ENCODE measurements at regions not wholly inside any gene's neighbourhood (a gene's known extent, or its start where the extent isn't known, plus 50 kb on each side); places are given as distances from the start of the nearest gene placed in this dataset.
"Not testable (repeated sequence)": the region's sequence is repeated elsewhere in the genome, so short reads cannot be mapped to it uniquely, and the experiment has no call there.

DNA sequence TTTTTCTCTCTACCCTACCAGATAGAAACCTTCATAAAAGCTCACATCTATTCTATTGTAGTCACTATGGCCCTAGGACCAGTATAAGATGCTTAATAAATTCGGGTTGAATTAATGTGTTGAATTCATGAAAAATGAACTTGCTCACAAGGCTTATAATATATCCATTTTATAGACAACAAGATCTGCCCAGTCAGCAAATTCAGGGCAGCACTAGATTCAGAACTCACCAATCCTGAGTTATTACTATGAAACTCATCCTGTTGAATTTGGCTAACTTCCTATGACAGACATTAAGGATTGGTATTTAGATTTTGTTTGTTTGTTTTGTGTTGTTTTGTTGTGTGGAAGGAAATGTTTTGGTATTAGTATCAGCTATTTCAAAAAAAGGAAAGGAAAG lies 143.6 kb upstream of the CCNG1 start:
- intact Hi-C loops (cut with DNase I), result no loop called here

DNA sequence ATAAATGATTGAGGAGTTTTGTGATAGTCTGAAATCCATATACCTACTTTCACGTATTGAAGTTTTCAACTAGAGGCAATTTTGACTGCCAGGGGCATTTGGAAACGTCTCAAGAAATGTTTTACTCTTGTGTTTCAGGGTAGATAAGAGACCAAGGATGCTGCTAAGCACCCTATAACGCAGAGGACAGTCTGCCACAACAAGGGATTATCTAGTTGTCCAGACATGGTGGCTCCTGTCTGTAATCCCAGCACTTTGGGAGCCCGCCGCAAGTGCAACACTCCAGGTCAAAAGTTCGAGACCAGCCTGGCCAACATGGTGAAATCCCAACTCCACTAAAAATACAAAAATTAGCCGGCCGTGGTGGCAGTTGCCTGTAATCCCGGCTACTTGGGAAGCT lies 133.7 kb upstream of the CCNG1 start:
- intact Hi-C loops (cut with DNase I), result no loop called here
- DNase-seq (ENCODE audit: low spot score), result no peak

More for the DNA sequence above, 143.6 kb upstream of the CCNG1 start:
- DNase-seq (ENCODE audit: low spot score), result no peak

GRCh38 chr5:163305655-163306054 lies 131.7 kb upstream of the CCNG1 start:
- intact Hi-C loops (cut with DNase I), result no loop called here
- no peak for DNase-seq (ENCODE audit: low spot score)

DNA sequence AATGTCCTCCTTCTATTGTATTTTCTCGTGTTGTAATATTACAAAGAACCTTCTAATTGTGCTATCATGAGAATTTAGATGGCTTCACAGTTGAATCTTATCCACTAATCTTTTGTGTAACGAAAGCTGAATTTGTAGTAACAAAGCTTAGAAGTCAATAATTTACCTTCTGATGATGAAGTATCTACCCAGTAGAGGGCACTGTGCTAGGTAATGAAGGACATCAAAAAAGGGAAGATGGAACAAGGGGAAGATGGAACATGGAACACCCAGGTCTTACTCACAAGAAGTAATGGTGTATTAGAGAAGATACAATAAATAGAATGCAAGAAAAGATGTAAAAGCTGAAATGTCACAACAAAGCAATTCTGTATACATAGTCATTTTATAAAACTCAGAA lies 131.0 kb upstream of the CCNG1 start:
- intact Hi-C loops (cut with DNase I), result no loop called here
- no peak for DNase-seq (ENCODE audit: low spot score)

- intact Hi-C loops (cut with DNase I), result no loop called here
- no peak for DNase-seq (ENCODE audit: low spot score)
Observed at GRCh38 chr5:163309914-163310313, 127.5 kb upstream of the CCNG1 start.

DNA sequence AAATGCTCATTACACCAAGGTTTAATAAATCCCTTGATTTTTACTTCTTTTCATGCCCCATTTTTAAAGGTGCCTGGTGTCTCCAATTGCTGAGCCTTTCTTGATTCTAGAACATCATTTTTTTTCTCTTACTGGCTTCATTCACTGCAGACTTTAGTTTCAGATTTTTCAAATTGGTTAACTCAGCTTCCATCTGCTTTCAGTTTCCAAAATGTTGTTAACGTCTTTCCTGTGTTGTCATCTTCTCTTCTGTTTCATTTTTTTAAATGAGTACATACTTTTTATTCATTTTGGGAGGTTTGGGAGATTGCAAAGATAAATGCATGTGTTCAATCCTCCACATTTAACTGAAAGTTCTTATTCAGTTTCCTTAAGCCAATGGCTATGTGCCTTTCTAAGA lies 126.4 kb upstream of the CCNG1 start:
- no peak for DNase-seq (ENCODE audit: low spot score)
- intact Hi-C loops (cut with DNase I), result no loop called here

- intact Hi-C loops (cut with DNase I), result no loop called here
- no peak for DNase-seq (ENCODE audit: low spot score)
Observed at GRCh38 chr5:163312598-163312997, 124.8 kb upstream of the CCNG1 start.

GRCh38 chr5:163313049-163313448 lies 124.3 kb upstream of the CCNG1 start:
- intact Hi-C loops (cut with DNase I); DNase-seq (ENCODE audit: low spot score): not testable (repeated sequence)

DNA sequence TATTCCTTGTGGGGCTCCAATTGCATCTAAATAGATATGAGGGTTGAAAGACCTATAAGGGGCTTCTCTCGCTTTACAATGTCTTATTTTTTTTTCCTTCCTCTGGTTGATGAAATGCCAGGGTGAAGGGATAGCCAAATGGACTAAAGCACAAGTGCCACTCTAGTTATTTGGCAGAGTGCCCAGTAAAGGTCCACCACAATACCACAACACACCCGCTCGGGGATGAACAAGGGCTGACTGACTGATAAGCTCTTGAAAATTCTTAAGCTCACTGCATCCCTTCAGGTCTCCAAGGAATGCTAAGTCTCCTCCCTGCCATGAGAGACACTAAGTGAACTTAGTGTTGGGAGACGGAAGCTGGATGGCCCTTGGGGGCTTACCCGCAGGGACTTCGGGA lies 121.0 kb upstream of the CCNG1 start:
- intact Hi-C loops (cut with DNase I); DNase-seq (ENCODE audit: low spot score): not testable (repeated sequence)

DNA sequence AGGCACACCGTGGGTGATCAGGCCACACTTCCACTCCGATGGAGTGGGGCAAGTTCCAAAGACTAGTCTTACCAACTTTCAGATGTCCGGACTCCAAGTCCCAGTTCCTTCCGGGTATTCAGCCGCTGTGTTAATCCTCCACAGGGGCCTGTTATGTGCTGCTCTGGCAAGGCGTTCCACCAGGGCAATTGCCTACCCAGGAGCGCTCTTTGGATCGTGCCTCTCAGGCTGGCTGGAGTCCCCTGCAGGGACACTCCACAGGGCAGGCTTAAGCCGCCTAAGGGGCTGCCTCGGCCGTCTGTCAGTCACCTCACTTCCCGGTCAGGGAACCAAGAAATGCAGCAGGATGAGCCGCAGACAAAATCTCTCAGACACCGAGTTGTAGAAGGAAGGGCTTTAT lies 118.7 kb upstream of the CCNG1 start:
- intact Hi-C loops (cut with DNase I), result no loop called here
- no peak for DNase-seq (ENCODE audit: low spot score)

DNA sequence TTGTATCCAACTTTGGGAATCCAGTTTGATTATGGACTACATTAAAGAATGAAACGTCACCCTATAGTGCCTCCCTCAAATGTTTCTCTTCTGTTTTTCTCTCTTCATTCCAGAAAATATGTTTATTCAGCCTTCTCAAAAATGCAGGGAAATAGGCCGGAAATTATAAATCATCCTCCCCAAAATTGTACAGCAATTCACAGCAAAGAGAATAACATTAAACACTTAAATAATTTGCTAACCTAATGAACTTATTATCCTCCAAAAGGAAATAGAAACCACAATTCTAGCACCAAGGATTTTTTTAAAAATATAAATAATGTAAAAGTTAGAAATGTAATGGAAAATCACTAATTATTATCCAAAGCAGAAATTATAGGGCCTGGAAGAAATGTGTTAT lies 115.9 kb upstream of the CCNG1 start:
- intact Hi-C loops (cut with DNase I), result no loop called here

GRCh38 chr5:163330723-163331668 lies 106.4 kb upstream of the CCNG1 start:
- intact Hi-C loops (cut with DNase I), result no loop called here
- DNase-seq (ENCODE audit: low spot score), result no peak

More for the DNA sequence above, 115.9 kb upstream of the CCNG1 start:
- no peak for DNase-seq (ENCODE audit: low spot score)

GRCh38 chr5:163336074-163336473 lies 101.3 kb upstream of the CCNG1 start:
- intact Hi-C loops (cut with DNase I), result loop anchor here in 1 of 2 donors (5.0 kb wide), 1 partner anchor 1891 kb away; no protein-coding TSS in a partner anchor

GRCh38 chr5:163339148-163339547 lies 98.2 kb upstream of the CCNG1 start:
- no peak for DNase-seq (ENCODE audit: low spot score)
- intact Hi-C loops (cut with DNase I), result loop anchor here in 1 of 2 donors (5.0 kb wide), 1 partner anchor 1888 kb away; no protein-coding TSS in a partner anchor

More at GRCh38 chr5:163336074-163336473, 101.3 kb upstream of the CCNG1 start:
- not testable (repeated sequence) for DNase-seq (ENCODE audit: low spot score)

DNA sequence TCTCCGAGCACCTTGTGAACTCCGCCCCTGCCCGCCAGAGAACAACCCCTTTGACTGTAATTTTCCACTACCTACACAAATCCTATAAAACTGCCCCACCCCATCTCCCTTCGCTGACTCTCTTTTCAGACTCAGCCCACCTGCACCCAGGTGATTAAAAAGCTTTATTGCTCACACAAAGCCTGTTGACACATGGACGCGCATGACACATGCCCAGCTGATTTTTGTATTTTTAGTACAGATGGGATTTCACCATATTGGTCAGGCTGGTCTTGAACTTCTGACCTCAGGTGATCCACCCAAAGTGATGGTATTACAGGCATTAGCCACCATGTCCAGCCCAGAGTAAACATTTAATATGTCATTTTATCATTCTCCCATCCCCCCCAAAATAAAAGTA lies 97.0 kb upstream of the CCNG1 start:
- intact Hi-C loops (cut with DNase I); DNase-seq (ENCODE audit: low spot score): not testable (repeated sequence)

GRCh38 chr5:163342306-163342705 lies 95.1 kb upstream of the CCNG1 start:
- no peak for DNase-seq (ENCODE audit: low spot score)
- intact Hi-C loops (cut with DNase I), result no loop called here

DNA sequence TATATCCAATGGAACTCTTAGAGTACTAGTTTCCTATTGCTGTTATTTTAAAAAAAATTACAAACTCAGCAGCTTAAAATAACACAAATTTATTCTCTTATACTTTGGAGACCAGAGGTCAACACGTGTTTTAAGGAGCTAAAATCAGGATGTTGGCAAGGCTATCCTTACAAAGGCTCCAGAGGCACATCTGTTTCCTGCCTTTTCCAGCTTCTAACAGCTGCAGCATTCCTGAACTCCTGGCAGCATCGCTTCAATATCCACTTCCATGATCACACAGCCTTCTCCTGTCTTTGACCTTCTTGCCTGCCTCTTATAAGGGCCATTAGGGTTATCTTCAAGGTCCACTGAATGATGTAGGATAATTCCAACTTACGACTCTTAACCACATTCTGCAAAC lies 92.2 kb upstream of the CCNG1 start:
- no peak for DNase-seq (ENCODE audit: low spot score)
- intact Hi-C loops (cut with DNase I), result no loop called here

DNA sequence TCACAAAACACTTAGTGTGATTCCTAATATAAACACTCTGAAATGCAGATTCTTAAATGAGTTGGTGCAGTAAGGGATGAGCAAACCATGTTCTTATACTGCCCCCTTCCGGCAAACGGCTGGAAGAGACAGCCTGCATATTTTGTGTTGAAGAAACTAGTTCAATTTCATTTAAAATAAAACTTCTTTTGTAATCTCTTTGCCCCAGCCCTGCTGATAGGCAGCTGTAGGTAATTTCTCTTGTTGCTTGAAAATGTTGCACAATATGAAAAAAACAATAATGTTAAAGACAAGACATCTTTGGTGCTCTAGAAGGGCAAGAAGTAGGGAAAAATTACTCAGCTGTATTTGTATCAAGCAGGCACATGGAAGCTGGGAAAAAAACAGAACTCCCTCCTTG lies 89.7 kb upstream of the CCNG1 start:
- intact Hi-C loops (cut with DNase I), result no loop called here

GRCh38 chr5:163350083-163350482 lies 87.3 kb upstream of the CCNG1 start:
- intact Hi-C loops (cut with DNase I), result no loop called here
- no peak for DNase-seq (ENCODE audit: low spot score)

More for the DNA sequence above, 89.7 kb upstream of the CCNG1 start:
- DNase-seq (ENCODE audit: low spot score), result no peak

DNA sequence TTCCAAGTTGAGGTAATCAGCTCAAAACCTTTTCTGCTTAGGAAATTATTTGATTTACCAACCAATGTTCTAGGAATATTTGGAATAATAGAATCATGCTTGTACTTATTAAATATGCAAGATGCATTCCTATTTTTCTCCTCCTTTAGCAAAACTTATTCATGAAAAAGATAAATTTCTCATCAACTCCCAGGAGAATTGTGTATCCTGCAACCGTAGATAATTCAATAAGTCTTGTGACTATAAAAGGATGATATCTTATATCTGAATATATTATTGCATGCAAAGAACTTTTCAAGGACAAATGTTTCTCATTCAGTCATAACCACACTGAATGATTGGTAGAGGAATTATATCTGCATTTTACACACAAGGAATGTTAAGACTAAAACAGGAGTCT lies 84.9 kb upstream of the CCNG1 start:
- no peak for DNase-seq (ENCODE audit: low spot score)
- intact Hi-C loops (cut with DNase I), result no loop called here

DNA sequence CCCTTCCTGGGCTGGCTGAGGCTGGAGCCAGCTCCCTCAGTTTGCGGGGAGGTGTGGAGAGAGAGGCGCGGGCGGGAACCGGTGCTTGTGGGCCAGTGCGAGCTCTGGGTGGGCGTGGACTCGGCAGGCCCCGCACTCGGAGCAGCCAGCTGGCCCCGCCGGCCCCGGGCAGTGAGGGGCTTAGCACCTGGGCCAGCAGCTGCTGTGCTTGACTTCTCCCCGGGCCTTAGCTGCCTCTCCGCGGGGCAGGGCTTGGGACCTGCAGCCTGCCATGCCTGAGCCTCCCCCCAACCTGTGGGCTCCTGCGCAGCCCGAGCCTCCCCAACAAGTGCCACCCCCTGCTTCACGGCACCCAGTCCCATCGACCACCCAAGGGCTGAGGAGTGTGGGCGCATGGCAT lies 81.6 kb upstream of the CCNG1 start:
- intact Hi-C loops (cut with DNase I); DNase-seq (ENCODE audit: low spot score): not testable (repeated sequence)

All from posterior vena cava (tissue), 2 donors.